ENCODE measurements at regions not wholly inside any gene's neighbourhood (a gene's known extent, or its start where the extent isn't known, plus 50 kb on each side); places are given as distances from the start of the nearest gene placed in this dataset.
"Not testable (repeated sequence)": the region's sequence is repeated elsewhere in the genome, so short reads cannot be mapped to it uniquely, and the experiment has no call there.

DNA sequence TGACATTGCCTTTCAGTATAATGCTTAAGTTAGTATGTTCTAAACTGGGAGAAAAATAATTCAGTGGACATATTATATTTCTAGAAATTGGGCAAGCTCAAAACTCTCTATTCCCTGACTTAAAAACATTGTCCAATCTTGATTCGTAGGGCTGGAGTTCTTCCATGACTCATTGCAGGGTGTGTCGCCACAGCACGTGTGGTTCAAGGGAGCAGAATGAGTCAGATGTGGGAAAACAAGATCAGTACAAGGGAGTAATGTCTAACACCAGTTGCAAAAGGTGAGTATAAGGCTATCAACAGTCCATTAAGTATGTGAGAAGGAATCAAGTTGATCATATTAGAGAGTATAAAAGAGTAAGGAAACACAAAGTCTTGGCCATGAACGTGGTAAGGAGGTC lies 887.0 kb downstream of the TMTC2 start:
- DNase-seq (no peak), ATAC-seq (no peak)
- Mint-ChIP-seq H3K9me3 (peaks cover 14% of the 10 kb centered on the region), H3K36me3 (ENCODE audit: low read depth) (no peaks in the 10 kb centered on the region), H3K4me3 (no peak overlapping the region), H3K27me3 (no peaks in the 10 kb centered on the region), H3K4me1 (no peaks in the 10 kb centered on the region), H3K27ac (no peak overlapping the region)

DNA sequence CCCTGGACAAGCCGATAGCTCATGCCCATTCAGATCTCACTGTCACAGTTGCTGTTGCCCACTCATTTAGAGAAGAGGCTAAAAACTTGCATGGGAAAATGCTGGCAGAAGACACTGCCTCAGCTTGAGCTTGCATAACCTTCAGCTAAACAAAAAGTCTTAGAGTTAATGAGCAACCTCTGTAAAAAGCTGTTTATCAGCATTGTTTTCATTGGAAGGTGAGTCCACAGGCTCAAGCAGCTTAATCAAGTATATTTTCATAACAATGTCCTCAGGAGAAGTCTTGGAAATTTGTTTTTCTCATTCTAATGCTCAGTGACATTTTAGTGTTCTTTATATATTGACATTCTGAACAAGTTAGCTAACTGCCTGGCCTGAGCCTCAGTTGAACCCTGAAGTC lies 872.9 kb downstream of the TMTC2 start:
- Mint-ChIP-seq H3K4me1 (no peaks in the 10 kb centered on the region), H3K27ac (no peak overlapping the region), H3K27me3 (no peaks in the 10 kb centered on the region), H3K36me3 (ENCODE audit: low read depth) (no peaks in the 10 kb centered on the region), H3K9me3 (peaks cover 5% of the 10 kb centered on the region), H3K4me3 (no peak overlapping the region)
- ATAC-seq: no peak
- DNase-seq: no peak

DNA sequence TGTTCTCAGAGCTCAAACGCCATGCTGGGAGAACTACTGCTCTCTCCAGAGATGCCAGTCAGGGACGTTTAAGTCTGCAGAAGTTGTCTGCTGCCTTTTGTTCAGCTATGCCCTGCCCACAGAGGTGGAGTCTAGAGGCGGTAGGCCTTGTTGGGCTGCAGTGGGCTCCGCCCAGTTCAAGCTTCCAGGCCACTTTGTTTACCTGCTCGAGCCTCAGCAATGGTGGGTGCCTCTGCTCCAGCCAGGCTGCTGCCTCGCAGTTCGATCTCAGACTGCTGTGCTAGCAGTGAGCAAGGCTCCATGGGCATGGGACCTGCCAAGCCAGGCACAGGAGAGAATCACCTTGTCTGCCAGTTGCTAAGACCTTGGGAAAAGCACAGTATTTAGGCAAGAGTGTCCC lies 869.3 kb downstream of the TMTC2 start:
- not testable (repeated sequence) for H3K4me1 Mint-ChIP-seq; H3K27me3 Mint-ChIP-seq; H3K4me3 Mint-ChIP-seq; H3K27ac Mint-ChIP-seq; ATAC-seq; H3K36me3 Mint-ChIP-seq (ENCODE audit: low read depth); DNase-seq
- peaks cover 14% of the 10 kb centered on the region for H3K9me3 Mint-ChIP-seq

DNA sequence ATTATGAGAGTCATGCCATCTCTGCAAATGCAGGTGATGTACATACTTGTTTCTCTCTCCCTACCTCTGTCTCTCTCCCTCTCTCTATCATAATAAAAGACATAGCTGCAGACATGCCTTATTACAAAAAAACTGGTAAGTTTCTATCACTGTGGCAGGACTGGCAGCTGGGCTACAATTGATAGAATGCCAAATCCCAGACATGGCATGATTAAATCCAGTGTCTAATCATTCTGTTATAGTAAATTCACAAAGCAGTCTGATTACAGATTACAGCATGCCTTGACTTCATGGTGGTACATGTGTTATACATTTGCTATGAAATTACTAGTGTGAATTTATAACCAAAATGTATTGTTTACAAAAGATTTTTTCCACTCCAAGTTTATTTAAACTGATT lies 854.7 kb downstream of the TMTC2 start:
- Mint-ChIP-seq H3K4me3 (no peak overlapping the region), H3K4me1 (no peaks in the 10 kb centered on the region), H3K27me3 (no peaks in the 10 kb centered on the region), H3K27ac (no peak overlapping the region), H3K36me3 (ENCODE audit: low read depth) (no peaks in the 10 kb centered on the region), H3K9me3 (peaks cover 12% of the 10 kb centered on the region)
- DNase-seq (no peak), ATAC-seq (no peak)

DNA sequence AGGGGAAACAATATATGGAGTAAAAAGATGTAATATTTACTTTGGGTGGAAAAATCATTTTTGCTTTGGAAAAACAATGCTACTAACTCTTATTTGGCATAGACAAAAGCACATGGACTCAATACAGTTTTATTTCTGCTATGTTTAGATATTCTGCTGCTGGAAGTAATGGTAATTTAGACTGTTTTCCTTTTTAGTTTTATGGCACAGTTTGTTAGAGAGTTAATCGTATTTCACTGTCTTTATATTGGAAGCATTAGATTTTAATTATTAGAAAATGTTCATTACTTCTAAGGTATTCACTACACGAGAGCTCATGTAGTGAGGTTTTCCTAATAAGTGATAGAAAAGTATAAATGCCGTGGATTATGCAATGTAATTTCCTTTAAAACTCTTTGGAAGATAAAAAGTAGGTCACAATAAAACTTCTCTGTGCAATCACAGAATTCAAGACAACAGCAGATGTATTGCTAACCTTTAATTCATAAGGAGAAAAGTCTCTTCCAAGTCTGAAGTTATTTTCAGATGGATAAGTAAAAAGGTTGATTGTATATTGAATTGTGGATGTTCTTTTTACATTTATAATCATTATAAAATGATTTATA lies 851.8 kb downstream of the TMTC2 start:
- no peak for DNase-seq
- Mint-ChIP-seq H3K27ac (no peak overlapping the region), H3K9me3 (no peaks in the 10 kb centered on the region), H3K4me3 (no peak overlapping the region), H3K36me3 (ENCODE audit: low read depth) (no peaks in the 10 kb centered on the region), H3K4me1 (no peaks in the 10 kb centered on the region), H3K27me3 (no peaks in the 10 kb centered on the region)
- ATAC-seq: no peak

DNA sequence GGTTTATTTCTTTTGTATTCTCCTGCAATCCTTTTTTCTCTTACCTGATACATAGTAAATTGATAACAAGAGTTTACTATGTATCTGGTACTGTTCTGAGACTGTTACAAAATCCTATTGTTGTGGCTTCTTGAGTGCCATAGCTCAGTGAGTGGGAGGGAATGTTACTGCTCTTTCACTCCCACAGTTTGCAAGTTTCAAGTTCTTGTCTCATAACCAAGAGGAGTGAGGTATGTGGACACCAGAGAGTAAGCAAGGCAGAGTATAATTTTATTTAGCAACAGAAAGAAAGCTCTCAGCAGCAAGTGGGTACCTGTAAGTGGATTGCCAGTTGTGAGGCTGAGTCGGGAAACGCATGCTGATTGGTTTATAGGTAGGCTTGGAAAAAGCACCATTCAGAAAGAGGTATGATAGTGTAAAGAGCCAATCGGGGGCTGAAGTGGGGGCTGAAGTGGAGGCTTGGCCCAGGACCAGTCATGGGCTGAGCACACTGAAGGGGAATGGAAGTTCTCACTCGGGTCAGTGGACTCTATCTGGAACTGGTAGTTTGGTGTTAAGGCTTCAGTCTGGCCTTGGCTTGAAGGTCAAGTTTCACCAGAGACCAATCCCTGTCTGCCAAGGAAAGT lies 850.8 kb downstream of the TMTC2 start:
- DNase-seq (no peak), ATAC-seq (no peak)
- Mint-ChIP-seq H3K36me3 (ENCODE audit: low read depth) (no peaks in the 10 kb centered on the region), H3K9me3 (no peaks in the 10 kb centered on the region), H3K4me3 (no peak overlapping the region), H3K4me1 (no peaks in the 10 kb centered on the region), H3K27me3 (no peaks in the 10 kb centered on the region), H3K27ac (no peak overlapping the region)

DNA sequence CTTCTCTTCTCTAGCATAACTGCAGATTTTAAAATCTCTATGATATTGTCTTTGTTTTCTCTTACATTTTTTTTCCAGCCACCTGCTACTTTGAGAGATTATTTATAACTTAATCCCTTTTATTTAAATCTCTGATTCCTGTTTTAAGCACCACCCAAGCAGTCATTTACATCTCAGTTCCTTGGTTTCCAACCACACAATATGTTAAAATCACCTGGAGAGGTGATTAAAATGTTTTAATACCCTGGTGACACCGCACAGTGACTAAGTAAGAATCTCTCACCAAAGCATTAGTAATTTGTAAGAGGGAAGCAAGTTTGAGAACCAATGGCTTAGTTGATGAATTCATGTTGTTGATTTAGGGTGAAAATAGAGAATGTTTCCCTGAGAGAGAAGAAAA lies 849.8 kb downstream of the TMTC2 start:
- H3K9me3 Mint-ChIP-seq: no peaks in the 10 kb centered on the region
- no peaks in the 10 kb centered on the region for H3K4me1 Mint-ChIP-seq
- ATAC-seq (no peak), DNase-seq (no peak)
- no peak overlapping the region for H3K27ac Mint-ChIP-seq
- H3K36me3 Mint-ChIP-seq (ENCODE audit: low read depth): no peaks in the 10 kb centered on the region
- H3K27me3 Mint-ChIP-seq: no peaks in the 10 kb centered on the region
- H3K4me3 Mint-ChIP-seq: no peak overlapping the region

DNA sequence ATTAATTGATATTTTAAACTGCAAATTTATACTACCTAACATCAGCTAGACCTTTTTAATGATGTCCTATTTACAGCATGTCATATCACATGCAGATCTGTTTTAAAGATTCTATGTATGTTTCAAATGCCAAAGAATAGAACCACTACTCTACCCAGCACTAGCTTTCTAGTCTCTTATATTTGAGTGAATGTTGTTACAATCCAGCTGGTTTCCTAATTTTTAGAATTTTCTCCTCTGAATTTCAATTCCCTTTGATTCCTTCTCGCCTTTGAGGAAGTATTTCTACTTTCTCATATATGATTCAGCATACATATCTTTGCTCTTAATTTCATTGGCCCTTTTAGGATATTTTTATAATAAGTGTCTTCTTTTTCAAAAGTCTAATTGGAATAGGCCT lies 841.9 kb downstream of the TMTC2 start:
- Mint-ChIP-seq H3K9me3 (peaks cover 6% of the 10 kb centered on the region), H3K27me3 (no peaks in the 10 kb centered on the region), H3K27ac (no peak overlapping the region), H3K4me3 (no peak overlapping the region), H3K4me1 (no peaks in the 10 kb centered on the region), H3K36me3 (ENCODE audit: low read depth) (no peaks in the 10 kb centered on the region)
- DNase-seq (no peak), ATAC-seq (no peak)

DNA sequence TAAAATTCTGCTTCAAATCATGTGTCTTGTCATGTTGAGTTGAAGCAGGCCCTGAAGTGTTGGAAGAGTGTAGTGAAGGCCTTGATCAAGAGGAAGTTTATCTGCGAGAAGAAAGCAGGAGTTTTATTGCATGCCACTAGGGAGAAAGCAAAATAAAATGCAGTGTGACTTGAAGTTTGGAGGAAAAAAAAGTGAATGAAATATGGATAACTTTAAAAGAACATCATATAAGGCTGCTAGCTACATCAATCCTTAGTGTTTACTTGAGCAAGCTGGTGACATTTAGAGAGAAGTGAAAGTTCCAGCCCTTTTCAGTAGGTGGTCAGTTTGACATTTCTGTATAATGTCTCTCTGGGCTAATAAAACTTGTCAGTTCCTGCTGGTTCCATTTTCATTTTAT lies 841.1 kb downstream of the TMTC2 start:
- Mint-ChIP-seq H3K4me1 (no peaks in the 10 kb centered on the region), H3K27me3 (no peaks in the 10 kb centered on the region), H3K9me3 (peaks cover 10% of the 10 kb centered on the region), H3K4me3 (no peak overlapping the region), H3K36me3 (ENCODE audit: low read depth) (no peaks in the 10 kb centered on the region), H3K27ac (no peak overlapping the region)
- ATAC-seq: no peak
- no peak for DNase-seq

DNA sequence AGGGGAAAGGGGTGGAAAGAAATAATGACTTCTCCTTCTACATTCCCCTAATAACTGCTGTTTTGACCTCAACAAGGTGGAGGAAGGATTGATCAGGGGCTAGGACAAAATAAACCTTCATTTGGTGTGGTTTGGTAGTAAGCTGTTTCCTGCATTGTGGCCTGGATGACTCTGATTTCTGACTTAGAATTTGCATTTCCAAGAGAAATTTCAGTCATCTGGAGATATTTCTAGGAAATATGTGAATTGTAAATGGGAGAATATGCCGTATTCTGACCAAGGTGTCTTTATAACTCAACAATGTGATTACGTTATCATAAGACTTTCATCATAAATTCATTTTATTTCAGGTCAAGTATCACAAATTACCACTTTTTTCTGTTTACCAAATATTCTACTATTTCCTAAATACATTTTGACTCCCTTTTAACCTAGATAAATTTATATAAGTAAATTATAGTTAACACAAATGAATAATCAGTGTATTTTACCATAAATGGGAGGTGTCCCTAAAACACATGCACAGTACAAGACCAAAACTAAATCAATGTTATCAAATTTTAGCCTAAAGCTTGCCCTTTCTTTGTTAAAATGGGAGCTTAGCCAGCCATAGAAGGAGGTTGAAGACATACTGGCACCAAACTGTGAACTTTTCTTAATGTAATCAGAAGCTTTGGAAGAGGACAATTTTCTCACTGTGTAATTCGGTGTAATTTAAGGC lies 828.8 kb downstream of the TMTC2 start:
- Mint-ChIP-seq H3K4me3 (no peak overlapping the region), H3K27me3 (no peaks in the 10 kb centered on the region), H3K4me1 (no peaks in the 10 kb centered on the region)

DNA sequence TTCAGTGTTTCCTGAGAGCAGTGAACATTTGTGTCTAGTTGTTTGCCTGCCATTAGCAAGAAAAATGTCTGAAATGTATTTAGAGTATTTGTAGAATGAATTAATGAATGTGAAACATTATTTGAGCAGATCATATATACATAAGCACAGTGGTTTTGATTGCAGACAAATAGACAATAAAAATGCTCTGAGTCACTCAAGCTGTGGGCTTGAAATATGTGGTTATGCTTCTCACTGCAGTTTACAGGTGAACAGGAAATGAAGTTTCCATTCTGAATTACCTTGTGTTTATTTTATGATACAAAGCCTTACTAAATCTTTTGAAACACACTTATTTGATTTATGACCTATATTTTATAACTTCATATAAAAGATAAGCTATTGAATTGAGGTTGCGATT lies 827.7 kb downstream of the TMTC2 start:
- no peak overlapping the region for H3K4me3 Mint-ChIP-seq
- DNase-seq: no peak

More for the DNA sequence above, 828.8 kb downstream of the TMTC2 start:
- no peak for DNase-seq
- no peak for ATAC-seq
- no peaks in the 10 kb centered on the region for H3K36me3 Mint-ChIP-seq (ENCODE audit: low read depth)
- H3K9me3 Mint-ChIP-seq: no peaks in the 10 kb centered on the region
- no peak overlapping the region for H3K27ac Mint-ChIP-seq

DNA sequence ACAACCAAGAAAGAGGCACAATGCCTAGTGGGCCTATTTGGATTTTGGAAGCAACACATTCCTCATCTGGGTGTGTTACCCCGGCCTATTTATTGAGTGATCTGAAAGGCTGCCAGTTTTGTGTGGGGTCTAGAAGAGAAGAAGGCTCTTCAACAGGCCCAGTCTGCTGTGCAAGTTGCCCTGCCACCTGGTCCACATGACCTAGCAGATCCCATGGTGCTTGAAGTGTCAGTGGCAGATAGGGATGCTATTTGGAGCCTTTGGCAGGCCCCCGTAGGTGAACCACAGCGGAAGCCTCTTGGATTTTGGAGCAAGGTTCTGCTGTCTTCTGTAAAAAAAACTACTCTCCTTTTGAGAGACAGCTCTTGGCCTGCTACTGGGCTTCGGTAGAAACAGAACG lies 820.1 kb downstream of the TMTC2 start:
- peaks cover under 1% of the 10 kb centered on the region for H3K9me3 Mint-ChIP-seq
- no peaks in the 10 kb centered on the region for H3K27me3 Mint-ChIP-seq
- H3K27ac Mint-ChIP-seq: no peak overlapping the region
- DNase-seq (no peak), ATAC-seq (no peak)
- H3K4me3 Mint-ChIP-seq: no peak overlapping the region
- H3K36me3 Mint-ChIP-seq (ENCODE audit: low read depth): no peaks in the 10 kb centered on the region
- no peaks in the 10 kb centered on the region for H3K4me1 Mint-ChIP-seq

More for the DNA sequence above, 827.7 kb downstream of the TMTC2 start:
- Mint-ChIP-seq H3K36me3 (ENCODE audit: low read depth) (no peaks in the 10 kb centered on the region), H3K4me1 (no peaks in the 10 kb centered on the region), H3K27me3 (no peaks in the 10 kb centered on the region), H3K9me3 (no peaks in the 10 kb centered on the region), H3K27ac (no peak overlapping the region)
- ATAC-seq: no peak

DNA sequence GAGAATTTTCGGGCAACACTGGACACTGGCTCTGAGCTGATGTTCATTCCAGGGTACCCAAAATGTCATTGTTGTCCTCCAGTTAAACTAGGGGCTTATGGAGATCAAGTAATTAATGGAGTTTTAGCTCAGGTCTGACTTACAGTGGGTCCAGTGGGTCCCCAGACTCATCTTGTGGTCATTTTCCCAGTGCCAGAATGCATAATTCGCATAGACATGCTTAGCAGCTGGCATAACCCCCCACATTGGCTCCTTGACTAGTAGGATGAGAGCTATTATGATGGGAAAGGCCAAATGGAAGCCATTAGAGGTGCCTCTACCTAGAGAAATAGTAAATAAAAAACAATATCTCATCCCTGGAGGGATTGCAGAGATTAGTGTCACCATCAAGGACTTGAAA lies 818.9 kb downstream of the TMTC2 start:
- no peaks in the 10 kb centered on the region for H3K27me3 Mint-ChIP-seq
- no peaks in the 10 kb centered on the region for H3K36me3 Mint-ChIP-seq (ENCODE audit: low read depth)
- no peak for DNase-seq
- no peak overlapping the region for H3K4me3 Mint-ChIP-seq
- ATAC-seq: no peak
- peaks cover 5% of the 10 kb centered on the region for H3K9me3 Mint-ChIP-seq
- no peak overlapping the region for H3K27ac Mint-ChIP-seq
- no peaks in the 10 kb centered on the region for H3K4me1 Mint-ChIP-seq

DNA sequence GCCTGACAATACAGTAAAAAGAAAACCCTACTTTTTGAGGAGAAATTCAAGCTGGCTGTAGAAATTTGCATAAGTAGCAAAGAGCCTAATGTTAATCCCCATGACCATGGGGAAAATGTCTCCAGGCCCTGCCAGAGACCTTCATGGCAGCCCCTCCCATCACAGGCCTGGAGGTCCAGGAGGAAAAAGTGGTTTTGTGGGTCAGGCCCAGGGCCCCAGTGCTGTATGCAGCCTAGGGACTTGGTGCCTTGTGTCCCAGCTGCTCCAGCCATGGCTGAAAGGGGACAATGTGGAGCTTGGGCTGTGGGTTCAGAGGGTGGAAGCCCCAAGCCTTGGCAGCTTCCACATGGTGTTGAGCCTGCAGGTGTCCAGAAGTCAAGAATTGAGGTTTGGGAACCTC lies 813.2 kb downstream of the TMTC2 start:
- not testable (repeated sequence) for H3K4me1 Mint-ChIP-seq; ATAC-seq; H3K4me3 Mint-ChIP-seq; H3K9me3 Mint-ChIP-seq; DNase-seq; H3K36me3 Mint-ChIP-seq (ENCODE audit: low read depth); H3K27ac Mint-ChIP-seq; H3K27me3 Mint-ChIP-seq

DNA sequence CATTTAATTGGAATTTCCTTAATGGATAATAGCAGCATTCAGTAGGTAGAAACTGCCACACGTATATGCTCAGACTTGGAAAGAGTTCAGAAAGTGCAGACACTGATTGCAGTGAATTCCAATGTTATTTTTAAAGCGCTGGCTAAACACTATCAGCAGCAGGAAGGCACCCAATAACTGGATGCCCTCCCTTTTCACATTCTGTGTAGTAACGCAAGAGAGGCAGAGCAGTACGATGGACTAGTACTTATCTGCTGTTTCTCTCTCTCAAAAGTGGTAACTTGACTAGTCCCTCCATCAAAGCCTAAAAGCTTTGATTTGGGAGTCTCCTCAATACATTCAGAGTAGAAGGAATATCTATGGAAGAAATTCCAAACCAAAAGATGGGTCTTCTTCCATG lies 791.0 kb downstream of the TMTC2 start:
- Mint-ChIP-seq H3K27ac (no peak overlapping the region), H3K4me3 (no peak overlapping the region), H3K4me1 (no peaks in the 10 kb centered on the region), H3K36me3 (ENCODE audit: low read depth) (no peaks in the 10 kb centered on the region), H3K27me3 (no peaks in the 10 kb centered on the region), H3K9me3 (no peaks in the 10 kb centered on the region)
- DNase-seq (no peak), ATAC-seq (no peak)
